IMR-90 (cell line): ENCODE measurements at regions not wholly inside any gene's neighbourhood (a gene's known extent, or its start where the extent isn't known, plus 50 kb on each side); places are given as distances from the start of the nearest gene placed in this dataset.

Source experiments
- BHLHE40 ChIP-seq: fragments of 150-350 bp; IDR thresholded peaks from 2 replicates; pipeline ENCODE4 v1.6.1; 2016; ENCODE audit warnings: mild to moderate bottlenecking, low read depth, low read length
- POLR2A ChIP-seq: IDR thresholded peaks from 2 replicates; pipeline ENCODE4 v1.6.1; 2012; ENCODE audit warnings: mild to moderate bottlenecking, low read depth, low read length
- RAD21 ChIP-seq: IDR thresholded peaks from 2 replicates; pipeline ENCODE4 v1.6.1; 2012; ENCODE audit warnings: low read length, improper control_type of control experiment
- TF ChIP-seq, protein P1 (sequence below): conservative IDR thresholded peaks from 2 replicates; pipeline ENCODE4 v1.5.1; 2012; ENCODE audit warnings: mild to moderate bottlenecking, low read depth, low read length, improper control_type of control experiment
- TF ChIP-seq, protein P2 (sequence below): fragments of 150-350 bp; IDR thresholded peaks from 2 replicates; pipeline ENCODE4 v1.6.1; 2017; ENCODE audit warnings: mild to moderate bottlenecking, antibody characterized with exemption, low read length, low read depth

DNA sequence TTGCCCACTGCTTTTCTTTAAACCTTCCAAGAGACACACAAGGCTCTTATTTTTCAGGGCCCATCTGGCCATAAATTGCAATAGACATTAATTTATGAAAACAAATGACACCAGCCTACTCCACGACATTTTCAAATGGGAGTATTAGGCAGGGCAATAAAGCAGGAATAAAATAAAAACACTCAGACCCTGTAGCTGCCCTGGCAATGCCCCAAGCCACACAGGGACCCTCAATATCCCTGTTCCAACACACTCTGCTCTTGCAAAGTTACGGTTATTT lies 550.8 kb upstream of the TNP1 start:
- TF ChIP-seq POLR2A (no peak), BHLHE40 (no peak), RAD21 (no peak)
- TF ChIP-seq, protein P1, sequence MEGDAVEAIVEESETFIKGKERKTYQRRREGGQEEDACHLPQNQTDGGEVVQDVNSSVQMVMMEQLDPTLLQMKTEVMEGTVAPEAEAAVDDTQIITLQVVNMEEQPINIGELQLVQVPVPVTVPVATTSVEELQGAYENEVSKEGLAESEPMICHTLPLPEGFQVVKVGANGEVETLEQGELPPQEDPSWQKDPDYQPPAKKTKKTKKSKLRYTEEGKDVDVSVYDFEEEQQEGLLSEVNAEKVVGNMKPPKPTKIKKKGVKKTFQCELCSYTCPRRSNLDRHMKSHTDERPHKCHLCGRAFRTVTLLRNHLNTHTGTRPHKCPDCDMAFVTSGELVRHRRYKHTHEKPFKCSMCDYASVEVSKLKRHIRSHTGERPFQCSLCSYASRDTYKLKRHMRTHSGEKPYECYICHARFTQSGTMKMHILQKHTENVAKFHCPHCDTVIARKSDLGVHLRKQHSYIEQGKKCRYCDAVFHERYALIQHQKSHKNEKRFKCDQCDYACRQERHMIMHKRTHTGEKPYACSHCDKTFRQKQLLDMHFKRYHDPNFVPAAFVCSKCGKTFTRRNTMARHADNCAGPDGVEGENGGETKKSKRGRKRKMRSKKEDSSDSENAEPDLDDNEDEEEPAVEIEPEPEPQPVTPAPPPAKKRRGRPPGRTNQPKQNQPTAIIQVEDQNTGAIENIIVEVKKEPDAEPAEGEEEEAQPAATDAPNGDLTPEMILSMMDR: no peak
- TF ChIP-seq, protein P2, sequence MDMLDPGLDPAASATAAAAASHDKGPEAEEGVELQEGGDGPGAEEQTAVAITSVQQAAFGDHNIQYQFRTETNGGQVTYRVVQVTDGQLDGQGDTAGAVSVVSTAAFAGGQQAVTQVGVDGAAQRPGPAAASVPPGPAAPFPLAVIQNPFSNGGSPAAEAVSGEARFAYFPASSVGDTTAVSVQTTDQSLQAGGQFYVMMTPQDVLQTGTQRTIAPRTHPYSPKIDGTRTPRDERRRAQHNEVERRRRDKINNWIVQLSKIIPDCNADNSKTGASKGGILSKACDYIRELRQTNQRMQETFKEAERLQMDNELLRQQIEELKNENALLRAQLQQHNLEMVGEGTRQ: no peak
